GM21786 (cell line): ENCODE measurements at regions not wholly inside any gene's neighbourhood (a gene's known extent, or its start where the extent isn't known, plus 50 kb on each side); places are given as distances from the start of the nearest gene placed in this dataset.

Experiments used
- ATAC-seq: cut with Tn5 transposase; IDR thresholded peaks from one replicate; pipeline ENCODE4 v1.9.1; 2021; ENCODE audit not compliant: unreplicated experiment

DNA sequence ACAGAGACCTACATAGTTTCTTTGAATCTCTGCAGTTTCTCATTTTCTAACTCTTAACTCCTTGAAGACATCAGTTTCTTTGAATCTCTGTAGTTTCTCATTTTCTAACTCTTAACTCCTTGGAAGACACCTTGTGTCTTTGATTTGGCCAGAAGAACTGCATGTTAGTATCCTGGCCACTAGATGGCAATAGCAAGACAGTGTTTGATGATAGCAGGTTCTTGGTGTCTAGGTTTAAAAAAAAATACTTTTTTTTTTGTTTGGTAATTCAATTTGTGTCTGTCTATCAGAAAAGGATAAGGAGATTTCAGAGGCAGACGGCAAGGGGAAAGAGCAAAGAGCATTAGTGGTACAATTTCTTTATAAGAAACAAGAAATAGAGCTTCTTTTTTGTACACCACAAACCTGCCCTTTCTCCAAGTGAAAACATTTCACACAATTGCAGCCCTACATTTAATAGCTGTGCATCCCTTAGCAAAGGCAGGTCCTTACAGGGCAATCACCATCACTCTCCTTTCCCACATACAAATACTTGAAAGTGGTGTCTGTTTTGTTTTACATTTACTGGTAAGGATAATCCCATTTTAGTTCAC lies 1324.9 kb upstream of the CDH8 start:
- peak; percentile 88 for ATAC-seq

- ATAC-seq = no peak
Measured at GRCh38 chr16:63349961-63350360, 1313.7 kb upstream of the CDH8 start.

- no peak for ATAC-seq
Measured at GRCh38 chr16:63346000-63346399, 1309.8 kb upstream of the CDH8 start.

- ATAC-seq = no peak
Measured at GRCh38 chr16:63337264-63337663, 1301.0 kb upstream of the CDH8 start.

DNA sequence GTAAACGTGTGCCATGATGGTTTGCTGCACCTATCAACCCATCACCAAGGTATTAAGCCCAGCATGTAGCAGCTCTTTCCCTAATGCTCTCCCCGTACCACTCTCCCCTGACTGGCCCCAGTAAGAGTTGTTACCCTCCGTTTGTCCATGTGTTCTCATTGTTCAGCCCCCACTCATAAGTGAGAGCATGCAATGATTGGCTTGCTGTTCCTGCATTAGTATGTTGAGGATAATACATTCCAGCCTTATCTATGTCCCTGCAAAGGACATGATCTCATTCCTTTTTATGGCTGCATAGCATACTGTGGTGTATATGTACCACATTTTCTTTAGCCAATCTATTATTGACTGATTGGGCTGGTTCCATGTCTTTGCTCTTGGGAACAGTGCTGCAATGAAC lies 1294.9 kb upstream of the CDH8 start:
- no peak for ATAC-seq

DNA sequence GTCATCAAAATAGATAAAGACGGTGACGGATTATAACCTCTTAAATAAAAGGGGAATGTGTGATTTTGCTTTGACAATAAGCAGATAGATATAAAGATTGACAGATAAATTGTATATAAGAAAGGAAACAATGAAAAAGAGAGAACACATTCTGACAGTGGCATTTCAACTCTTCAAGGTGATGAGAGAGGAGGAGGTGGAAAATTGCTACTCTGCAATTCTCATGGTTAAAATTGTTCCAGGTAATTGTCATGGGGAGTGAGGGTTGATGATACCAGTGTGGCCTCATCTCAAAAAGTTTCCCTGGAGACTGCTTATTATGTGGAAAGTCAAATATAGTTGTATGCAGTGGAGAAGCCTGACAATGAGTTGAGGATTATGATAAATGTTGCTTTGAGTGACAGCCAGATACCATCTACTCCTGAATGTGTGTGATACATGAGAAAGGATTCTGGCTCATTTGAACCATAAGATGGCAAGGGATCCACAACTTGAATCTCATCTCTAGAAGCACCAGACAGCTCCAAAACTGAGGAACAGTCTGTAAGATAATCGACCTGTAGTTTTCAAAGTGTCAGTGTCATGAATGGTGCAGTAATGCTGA lies 1290.6 kb upstream of the CDH8 start:
- ATAC-seq = no peak

- ATAC-seq = no peak
Measured at GRCh38 chr16:63323722-63324705, 1287.8 kb upstream of the CDH8 start.

DNA sequence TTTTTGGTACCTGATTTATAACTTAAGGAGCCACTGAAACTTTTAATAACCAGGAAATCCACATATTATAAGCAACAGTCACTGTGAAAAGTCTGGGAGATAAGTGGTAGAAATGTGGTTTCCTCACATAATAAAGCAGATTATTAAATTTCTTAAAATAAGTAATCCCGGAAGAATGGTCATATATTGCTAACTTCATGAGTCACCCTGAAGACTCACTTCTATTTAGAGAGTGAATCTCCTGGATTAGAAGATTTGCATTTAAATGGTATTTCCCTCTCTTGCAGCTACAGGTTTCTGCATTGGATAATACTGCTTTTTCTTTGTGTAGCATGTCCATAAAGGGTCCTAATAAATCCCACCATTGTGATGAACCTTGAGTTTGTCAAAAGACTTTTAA lies 1286.8 kb upstream of the CDH8 start:
- ATAC-seq = no peak

DNA sequence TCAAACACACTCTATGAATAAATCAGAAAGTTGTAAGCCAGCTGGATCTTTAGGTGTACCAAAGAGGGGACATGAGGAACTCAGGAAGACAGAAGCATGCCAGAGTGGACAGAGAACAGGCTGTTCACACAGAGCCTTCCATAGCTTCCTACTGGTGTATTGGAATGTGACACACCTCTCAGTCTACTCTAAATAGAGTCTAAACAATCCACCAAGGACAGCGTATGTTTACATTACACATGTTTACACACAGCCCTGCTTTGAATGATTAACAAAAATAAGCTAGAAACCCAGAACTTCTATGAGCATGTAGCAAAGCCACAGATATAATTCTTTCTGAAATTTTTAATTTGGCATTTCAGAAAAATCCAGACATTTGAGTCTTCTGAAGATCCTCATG lies 1279.0 kb upstream of the CDH8 start:
- ATAC-seq = no peak

- no peak for ATAC-seq
Measured at GRCh38 chr16:63312346-63312745, 1276.1 kb upstream of the CDH8 start.

DNA sequence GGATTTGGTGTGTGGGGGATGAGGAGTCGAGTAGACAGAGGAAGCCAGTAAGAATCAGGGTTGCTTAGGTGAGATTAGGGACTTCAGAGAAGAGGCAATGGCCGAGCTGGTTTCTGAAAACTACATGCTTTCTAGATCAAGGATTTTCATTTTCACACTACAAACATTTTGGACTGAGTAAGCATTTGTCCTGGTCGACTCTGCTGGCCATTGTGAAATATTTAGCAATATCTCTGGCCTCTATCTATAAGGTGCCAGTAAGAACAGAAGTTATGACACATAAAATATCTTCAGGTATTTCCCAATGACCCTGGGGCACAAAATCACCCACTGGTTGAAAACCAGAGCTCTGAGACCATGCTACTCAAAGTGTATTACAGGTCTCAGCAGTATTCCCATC lies 1275.1 kb upstream of the CDH8 start:
- ATAC-seq = no peak

GRCh38 chr16:63302811-63303210 lies 1266.6 kb upstream of the CDH8 start:
- no peak for ATAC-seq

- no peak for ATAC-seq
Measured at GRCh38 chr16:63301349-63301748, 1265.1 kb upstream of the CDH8 start.

DNA sequence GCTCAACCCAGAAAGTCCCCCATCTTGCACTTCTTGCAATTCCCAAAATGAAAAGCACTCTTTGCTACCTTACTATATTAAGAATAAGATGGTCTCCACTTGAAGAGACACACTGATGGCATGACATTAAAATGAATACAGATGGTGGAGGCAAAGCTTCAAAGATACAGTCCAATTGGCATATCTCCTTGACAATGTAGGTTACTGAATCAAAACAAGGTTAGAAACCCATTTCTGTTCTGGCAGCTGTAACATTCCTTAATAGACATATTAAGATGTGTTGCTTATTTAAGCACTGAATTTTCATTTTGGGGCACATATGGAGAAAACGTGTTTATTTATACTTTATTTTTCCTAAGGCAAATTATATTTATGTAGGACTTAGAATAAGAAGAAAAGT lies 1262.8 kb upstream of the CDH8 start:
- ATAC-seq = no peak

GRCh38 chr16:63292036-63292435 lies 1255.8 kb upstream of the CDH8 start:
- no peak for ATAC-seq

DNA sequence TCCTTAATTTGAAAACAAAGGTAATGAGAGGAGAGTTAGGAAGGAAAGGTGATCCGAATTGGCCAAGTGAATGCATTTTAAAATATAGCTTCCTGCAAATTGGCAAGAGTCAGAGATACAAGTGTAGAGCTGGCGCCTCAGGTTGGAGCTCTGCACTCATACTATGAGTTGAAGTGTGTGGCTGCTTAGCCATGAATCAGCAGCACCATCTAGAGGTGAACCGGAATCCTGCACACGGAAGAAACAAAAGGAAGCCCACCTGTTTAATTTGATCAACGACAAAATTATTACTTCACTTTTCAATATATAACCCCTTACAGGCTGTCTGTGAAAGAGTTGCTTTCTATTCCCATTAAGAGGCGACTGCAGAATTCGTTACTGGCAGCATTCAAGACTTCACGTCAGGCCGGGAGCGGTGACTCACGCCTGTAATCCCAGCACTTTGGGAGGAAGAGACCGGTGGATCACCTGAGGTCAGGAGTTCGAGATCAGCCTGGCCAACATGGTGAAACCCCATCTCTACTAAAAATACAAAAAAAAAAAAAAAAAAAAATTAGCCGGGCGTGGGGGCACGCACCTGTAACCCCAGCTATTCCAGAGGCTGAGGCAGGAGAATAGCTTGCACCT lies 1253.7 kb upstream of the CDH8 start:
- ATAC-seq = no peak

GRCh38 chr16:63287401-63287800 lies 1251.2 kb upstream of the CDH8 start:
- no peak for ATAC-seq

DNA sequence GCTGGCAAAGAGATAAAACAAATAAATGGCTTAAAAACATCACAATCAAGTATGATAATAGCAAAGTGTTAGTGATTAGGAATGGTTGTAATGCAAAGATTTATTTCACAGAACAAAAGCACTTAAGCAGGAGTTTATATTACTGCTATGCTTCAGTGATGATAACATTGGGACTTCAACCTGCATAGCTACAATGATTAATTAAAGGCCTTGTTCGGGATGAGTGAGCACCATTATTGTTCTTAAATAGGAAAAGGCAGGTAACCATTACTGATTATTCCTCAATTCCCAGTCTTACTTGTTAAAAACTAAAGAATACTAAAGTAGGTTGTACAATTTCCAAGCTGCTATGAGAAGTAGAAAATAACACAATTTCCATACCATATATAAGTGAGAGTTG lies 1247.5 kb upstream of the CDH8 start:
- no peak for ATAC-seq

DNA sequence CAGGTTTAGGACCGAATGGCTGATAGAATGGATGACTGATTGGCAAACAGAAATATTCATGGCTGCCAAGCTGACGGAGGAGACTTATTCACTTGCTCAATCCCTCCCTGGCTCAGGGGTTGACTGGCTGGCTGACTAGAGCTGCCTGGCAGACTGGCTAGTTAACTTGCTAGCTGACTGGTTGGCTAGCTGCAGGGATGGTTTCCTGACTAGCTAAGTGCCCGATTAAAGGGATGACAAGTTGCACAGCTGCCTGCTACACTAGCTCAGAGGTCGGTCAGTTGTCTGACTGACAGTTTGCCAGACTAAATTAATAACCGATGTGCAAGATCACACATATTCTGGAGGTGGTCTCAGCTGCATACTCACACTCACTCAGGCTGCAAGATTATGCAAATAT lies 1208.4 kb upstream of the CDH8 start:
- ATAC-seq = no peak

DNA sequence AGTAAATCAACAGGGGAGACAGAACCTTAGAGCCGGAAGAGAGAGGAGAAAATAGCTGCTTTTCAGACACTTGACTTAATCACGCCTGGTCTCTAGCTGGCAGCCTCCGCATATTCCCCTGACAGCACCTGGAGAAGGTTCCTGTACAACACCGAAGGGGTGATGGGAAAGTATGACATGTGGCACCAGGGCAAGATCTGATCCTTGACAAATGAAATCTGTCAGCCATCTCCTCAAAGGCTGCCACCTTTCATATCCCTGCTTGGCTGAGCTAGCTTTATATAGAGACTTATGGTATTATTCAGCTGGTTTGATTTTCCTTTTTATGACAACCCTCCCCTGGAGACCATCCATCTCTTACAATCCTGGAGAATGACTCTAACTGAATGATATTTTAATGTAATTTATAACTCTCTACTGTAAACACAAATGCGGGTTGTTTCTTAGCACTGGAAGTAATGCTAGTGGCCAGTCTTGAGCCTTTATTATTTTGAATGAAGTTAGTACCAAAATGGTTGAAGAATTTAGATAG lies 1205.3 kb upstream of the CDH8 start:
- ATAC-seq = no peak

DNA sequence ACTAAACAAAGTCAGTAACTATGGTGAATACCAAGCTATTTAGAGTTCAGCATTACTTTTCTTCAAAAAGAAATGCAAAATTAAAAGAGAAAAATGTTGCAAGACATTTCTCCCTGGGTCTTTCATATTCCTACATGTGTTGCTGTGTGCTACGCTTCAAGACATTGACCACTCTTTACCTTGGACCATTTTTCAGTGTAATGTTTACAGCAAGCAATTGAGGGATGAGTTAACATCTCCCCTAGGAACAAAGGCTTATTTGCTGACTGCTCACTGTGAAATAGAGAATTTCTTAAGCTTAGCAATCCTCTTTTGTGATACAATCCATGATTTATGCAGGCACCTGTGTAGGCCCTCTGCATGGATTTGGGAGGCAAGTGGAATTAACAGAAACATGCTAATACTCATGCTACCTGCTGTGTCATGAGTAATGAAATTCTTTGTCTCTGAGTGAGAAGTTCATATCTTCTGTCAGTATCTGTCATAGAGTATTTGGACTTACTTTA lies 1202.9 kb upstream of the CDH8 start:
- ATAC-seq = no peak
